Renal cortex interstitium (tissue), 11 donors: ENCODE measurements at regions not wholly inside any gene's neighbourhood (a gene's known extent, or its start where the extent isn't known, plus 50 kb on each side); places are given as distances from the start of the nearest gene placed in this dataset.
A peak's percentile ranks its signal among the peaks of the same experiment; 100 is the strongest.

Experiments
- DNase-seq, 11 donors: peaks; one replicate each; pipeline ENCODE4 v3.0.0-alpha.2; 2013; ENCODE audit warnings: low read depth in 9 of 11, low spot score in 4 of 11; ENCODE audit errors: extremely low read depth in 1 of 11

DNA sequence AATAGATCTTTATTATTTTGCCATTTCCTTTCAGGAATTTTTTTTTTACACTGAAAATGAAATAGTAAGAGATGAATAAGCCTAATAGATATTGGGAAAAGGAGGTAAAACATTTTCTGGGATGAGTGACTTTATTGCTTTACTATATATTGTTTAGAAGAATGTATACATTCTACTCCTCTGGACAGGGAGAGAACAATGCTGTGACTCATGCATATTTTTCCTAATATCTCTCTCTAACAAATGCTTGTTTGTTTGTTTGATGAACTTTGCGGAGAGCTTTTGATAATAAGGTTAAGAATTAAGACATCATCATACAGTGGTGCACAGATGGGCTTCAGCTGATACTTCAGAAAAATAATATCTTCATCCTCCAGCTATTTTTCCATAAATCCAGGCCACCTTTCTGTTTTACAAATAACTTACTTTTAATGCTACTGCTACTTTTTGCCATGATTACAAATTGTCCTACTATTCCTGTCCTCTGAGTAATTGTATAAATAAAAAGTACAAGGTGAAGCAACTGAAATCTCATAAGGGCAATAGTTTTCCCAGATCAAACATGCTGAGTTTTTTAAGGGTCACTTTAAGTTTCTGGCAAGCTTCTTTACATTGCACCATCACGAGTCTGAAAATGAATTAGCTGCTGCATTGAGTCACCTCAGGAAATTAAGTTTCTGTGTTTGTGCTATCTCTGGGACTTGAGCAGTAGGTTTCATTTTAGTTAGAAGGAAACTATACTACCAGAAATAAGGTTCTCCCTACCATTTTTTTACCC lies 207.3 kb upstream of the POT1 start:
- no peak for DNase-seq

DNA sequence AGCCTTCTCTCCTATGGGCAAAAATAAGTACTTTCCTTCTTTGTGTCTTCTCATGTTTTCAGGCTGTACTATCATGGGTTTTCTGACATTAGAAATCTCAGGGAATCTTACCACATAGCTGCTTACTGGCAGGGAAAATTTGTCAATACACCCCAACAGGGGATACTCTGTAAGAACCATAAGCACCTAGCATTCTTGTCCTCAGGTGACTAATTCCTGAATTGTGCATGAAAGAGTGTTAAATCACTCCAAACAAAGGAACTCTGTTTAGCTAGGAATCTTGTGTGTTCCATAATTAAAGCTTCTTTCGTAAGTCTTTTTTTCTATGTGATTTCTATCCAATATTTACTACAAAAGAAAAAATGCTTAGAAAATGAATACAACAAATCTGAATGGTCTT lies 206.7 kb upstream of the POT1 start:
- DNase-seq = no peak

DNA sequence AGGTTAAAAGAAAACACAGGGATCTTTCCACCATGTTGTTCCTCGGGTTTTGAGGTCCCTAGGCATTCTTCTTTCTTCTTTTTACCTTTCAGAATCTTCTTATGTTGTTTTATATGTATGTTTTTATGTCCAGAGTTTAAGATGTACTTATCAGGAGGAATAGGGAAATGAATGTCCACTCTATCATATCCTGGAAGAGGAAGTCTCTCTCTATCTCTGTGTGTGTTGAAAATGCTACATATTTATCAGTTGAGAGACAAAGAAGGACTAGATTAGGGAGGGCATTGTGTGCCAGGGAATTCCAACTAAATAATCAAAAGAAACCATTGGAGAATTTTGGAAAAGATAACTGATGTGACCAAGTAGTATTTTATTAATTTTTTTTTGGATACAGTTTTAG lies 200.5 kb upstream of the POT1 start:
- no peak for DNase-seq

DNA sequence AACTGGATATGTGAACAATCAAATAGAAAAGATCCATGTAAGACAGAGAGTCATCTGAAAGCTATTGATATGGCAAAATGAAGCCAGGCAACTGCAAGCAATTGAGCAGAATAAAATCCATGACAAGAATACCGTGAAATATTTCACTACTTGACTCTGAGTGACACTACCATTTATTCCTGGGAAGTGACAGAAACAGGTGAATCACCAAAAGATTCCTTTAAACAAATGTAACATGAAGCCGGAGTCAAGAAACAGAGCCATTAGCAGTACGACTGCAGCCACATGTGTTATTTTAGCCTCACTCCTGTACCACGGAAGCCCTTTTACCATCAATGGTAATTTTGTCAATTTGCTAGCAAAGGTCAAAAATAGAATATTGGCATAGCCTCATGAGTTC lies 197.7 kb upstream of the POT1 start:
- no peak for DNase-seq

DNA sequence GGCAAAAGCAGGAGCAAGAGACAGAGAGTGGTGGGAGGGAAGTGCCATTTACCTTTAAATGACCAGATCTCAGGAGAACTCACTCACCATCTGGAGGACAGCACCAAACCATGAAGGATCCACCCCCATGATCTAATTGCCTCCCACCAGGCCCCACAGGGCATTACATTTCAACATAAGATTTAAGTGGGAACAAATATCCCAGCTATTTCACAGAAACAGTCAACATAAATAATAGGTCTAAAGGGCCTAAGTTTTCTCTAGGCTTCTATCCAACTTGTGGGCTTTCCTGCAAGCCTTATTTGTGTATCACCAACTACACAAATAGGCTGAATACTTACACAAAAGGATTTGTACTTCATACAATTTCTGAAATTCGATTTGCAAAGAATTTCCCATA lies 196.8 kb upstream of the POT1 start:
- peak in 6 of 11 donors; percentile 8 to 22 (median 14) for DNase-seq

DNA sequence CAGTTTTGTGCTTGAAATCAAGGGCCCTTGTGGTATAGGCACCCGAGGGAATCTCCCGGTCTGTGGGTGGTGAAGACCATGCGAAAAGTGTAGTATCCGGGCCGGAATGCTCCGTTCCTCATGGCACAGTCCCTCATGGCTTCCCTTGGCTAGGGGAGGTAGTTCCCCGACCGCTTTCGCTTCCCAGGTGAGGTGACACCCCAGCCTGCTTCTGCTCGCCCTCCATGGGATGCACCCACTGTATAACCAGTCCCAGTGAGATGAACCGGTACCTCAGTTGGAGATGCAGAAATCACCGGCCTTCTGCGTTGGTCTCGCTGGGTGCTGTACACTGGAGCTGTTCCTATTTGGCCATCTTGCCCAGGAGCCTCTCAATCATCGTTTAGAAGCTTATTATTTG lies 195.7 kb upstream of the POT1 start:
- no peak for DNase-seq

DNA sequence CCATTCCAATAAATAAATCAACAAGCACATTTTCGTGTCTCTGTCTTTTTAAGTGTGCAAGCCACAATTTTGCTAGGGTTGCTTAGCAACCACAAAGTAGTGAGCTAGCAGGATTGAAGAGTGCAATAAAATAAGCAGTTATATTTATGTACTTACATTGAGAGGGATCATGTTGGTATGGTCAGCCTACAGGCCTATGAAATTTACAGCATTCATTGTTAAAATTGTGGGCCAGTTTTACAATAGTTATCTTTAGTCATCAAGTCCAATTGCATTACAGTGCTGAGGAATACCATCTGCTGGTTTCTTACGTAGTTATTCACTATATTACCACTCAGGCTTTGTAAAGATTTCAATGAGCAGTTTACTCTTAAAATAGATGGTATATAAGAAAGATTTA lies 192.5 kb upstream of the POT1 start:
- peak; percentile 23 to 65 (median 38) for DNase-seq

DNA sequence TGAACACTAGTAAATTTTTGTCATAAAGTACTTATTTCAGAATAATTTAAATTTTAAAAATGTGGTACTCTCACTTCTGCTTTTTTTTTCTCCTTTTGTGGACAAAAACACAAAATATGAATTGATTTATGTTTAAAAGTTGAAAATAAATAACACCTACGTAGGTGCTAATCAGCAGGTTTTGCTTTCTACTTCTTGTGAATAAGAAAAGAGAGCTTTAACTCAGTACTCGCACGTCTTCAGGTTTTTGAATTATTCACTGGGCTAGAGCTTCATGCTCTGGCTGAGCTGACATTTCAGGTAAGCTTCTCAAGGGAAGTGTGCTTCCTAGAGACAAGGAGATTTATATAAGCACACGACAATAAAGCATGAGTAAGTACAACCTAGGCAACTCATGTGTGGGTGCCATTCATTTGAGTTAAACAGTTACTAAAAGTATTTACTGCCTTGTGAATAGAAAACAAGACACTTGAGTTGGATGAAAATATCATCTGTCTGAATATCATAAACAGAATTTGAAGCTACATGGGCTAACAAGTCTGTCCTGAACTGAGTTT lies 190.0 kb upstream of the POT1 start:
- no peak for DNase-seq

DNA sequence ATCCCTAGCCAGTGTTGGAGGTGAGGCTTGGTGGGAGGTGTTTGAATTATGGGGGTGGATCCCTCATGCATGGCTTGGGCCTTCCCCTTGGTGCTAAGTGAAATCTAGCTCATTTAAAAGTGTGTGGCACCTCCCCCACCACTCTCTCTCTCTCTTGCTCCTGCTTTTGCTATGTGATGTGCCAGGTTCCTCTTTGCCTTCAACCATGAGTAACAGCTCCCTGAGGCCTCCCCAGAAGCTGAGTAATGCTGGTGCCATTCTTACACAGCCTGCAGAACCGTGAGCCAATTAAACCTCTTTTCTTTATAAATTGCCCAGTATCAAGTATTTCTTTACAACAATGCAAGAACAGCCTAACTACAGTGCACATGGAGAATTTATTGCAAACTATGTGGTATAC lies 188.8 kb upstream of the POT1 start:
- DNase-seq = no peak

DNA sequence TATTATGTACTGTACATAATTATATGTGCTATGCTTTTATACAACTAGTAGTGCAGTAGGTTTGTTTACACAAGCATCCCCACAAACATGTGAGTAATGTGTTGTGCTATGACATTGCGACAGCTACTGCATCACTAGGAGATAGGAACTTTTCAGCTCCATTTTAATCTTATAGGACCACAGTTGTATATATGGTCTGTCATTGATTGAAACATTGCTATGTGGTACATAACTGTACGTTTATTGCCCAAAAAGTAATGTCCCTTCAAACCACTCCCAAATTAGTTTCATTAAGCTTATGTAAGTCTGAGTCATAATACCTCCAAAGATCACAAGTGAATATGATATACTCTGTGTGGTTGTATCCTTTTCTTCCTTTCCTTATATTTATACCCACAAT lies 183.2 kb upstream of the POT1 start:
- no peak for DNase-seq

DNA sequence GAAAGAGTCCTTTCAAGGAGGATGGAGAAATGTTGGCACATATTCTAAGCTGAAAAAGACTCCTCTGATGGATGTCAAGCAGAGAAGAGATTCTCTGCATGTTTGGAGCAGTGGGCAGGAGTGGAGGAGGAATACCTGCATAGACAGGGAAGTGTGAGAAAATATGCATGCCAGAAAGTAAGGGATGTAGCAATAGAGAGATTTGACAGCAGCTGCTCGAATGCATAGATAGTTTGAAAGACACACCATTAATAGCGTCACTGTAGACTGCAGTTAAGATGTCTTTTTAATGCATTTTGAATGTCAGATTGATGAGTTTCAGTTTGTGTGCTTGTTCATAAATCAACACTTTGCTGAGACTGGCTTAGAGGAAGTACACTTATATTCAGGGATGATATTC lies 169.9 kb upstream of the POT1 start:
- no peak for DNase-seq

DNA sequence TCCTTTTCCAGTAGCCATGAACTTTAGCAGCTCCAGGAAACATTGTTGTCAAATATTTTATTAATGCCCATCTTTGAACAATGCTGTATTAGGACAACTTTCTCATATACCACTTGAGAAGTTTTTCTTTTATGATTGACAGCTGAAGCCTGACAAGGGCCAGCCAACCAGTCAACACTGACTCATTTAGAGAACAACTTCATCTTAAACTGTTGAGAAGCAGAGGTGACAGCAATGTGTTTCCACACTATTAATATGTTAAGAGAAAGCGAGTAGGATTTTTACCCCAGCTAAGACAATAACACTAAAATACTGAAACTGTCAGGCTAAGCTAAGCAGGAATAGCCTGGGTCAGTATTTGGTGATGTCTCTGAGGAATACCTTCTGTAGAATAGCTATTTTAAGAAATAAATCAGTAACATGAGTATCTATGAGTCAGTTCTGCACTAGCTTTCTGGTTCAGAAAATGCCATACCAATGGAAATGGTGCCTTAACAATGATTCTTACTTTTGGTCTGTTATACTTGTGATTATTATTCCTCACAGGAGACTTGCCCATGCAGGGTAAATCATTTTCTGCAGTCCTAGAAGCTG lies 168.8 kb upstream of the POT1 start:
- DNase-seq = no peak

DNA sequence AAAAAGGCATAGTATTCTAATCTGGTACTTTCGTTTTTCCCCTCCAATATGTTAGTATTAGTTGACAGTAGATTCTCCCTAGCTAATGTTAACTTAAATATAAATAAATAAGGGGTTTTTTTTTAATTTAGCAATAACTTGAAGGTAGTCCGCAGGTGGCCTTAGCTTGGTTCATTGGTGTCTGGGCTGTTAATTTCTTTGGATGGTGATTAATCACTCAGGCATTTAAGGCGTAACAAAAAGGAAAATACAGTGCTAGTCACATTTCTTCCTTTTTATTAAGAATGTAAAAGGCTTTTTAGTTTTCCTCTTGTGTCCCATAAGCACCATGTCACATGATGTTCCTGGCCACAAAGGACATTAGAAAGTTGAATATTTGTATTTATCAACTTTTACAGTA lies 161.0 kb upstream of the POT1 start:
- DNase-seq = no peak

DNA sequence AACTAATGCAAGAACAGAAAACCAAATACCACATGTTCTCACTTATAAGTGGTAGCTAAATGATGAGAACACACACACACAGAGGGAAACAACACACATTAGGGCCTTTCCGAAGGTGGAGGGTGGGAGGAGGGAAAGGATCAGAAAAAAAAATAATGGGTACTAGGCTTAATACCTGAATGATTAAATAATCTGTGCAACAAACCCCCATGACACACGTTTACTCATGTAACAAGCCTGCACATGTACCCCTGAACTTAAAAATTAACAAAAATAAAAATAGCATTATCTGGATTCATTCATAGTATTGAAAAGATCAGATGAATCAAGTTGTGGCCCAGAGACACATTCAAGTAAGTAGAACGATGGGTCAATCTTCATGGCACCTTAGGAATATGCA lies 159.5 kb upstream of the POT1 start:
- no peak for DNase-seq

DNA sequence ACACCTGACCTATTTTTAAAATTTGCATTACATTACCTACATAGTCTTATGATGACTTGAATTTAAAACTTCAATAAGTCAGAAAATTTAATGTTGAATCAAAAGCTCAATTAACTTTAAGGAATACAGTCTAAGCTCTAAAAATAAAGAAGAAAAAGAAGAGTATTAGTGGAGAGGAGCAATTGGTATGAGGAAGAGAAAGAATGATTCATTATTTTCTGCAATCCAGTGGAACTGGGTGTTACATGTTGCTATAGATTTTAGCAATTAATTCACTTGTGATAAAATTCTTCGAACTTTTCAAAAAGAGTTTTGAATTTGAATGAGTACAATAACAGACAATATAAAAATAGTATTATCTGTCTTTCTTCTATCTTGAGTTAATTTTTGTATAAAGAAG lies 158.9 kb upstream of the POT1 start:
- no peak for DNase-seq

DNA sequence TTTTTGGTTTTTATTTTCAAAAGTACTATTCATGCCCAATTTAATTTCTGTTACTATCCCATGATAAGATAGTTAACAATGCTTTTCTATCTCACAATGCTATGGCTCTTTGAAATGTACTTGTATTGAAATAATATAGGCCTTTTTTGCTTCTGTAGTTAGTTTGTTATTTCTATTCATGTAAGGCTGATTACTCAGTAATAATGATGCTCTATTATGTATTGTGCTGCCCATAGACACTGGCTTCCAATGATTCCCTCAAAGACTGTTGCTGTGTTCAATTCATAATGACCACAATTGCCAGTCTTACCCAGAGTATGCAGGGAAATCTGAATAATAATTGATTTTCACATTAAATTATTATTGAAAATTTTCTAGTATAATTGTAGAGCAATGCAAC lies 155.5 kb upstream of the POT1 start:
- no peak for DNase-seq

DNA sequence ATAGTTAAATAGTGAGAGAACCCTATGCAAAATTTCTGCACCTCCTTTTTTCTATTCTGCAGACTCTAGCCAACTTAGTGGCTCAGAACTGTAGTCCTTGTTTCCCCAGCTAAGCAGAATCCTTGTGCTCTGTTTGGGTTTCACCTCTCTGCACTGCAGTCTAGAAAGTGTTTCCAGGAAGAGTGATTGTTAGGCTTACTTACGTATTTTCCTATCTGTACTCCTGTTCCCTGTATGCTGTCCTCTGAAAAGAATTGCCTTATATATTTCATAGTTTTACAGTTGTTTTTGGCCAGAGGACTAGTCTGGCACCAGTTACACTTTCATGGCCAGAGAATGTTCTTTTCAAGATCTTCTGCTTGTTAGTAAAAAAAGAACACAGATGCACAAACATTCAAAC lies 154.6 kb upstream of the POT1 start:
- DNase-seq = no peak

DNA sequence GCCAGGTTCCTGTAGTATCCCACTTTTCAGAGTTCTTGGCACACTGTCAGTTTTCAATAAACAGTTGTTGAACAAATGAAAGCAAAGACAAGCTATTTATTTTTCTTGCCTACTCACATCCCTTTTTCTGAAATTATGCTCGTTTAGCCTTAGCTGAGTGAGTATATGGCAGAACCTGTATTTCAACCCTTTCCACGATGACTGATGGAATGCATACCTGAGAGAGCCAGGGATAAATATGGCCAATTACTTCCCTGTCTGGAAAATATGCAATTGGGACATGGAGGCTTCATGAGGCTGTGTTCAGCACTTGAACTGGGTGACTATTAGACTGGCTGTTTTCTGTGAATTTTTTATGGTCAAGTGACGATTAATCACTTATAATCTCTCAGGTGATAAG lies 144.5 kb upstream of the POT1 start:
- DNase-seq = no peak

DNA sequence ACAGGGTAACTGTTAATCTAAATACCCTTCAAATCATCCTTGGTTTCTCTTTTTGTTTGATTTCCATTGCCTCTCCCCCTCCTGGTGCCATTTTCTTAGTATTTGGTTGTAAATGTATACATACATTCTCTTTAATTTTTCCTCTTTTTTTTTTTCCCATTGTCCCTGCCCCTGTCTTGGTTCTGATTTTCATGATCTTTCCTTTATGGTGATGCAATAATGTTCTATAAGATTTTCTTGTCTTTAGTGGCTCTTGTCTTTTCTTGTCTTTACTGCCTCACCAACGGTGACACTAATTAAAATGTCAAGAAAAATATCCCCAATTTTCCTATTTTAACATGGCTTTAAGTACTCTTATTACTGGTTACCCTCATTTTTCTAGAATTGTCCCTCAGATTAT lies 135.9 kb upstream of the POT1 start:
- DNase-seq = no peak

DNA sequence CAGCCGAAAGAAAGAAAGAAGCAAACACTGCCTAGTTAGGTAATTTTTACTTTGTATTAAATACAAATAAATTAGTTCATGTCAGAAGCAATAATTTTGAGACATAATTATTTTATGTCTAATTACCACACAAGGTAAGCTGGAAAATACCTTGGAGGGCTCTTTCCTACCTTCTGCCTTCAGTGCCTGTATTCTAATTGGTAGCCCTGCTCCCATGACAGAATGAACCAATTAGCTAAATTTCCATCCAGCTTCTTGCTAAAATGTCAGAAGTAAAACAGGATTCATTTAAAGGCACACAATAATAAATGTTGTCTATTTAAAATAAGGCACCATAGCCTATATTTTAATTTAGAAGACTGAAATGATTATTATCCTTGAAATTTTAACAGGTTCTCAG lies 135.4 kb upstream of the POT1 start:
- no peak for DNase-seq
